ENCODE measurements at regions not wholly inside any gene's neighbourhood (a gene's known extent, or its start where the extent isn't known, plus 50 kb on each side); places are given as distances from the start of the nearest gene placed in this dataset.

DNA sequence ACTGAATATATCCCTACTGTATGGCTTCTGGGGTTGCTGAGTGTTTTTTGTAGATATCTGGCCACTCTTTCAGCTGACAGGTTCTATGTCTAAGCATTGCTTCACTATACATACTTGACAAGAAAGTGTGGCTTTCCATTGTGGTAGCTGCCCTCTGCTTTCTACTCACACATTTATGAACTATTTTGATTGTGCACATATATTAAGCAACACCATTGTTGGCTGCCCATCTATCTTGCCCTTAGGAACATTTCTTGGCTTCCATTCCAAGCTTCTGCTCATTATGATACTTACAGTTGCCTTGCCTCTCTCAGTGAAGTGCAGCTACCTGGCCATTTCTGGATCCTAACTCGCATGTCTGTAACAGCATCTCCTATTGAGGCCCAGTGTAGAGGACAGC is 153.6 kb upstream of the MOCS2 start:
- TF ChIP-seq, protein P1, sequence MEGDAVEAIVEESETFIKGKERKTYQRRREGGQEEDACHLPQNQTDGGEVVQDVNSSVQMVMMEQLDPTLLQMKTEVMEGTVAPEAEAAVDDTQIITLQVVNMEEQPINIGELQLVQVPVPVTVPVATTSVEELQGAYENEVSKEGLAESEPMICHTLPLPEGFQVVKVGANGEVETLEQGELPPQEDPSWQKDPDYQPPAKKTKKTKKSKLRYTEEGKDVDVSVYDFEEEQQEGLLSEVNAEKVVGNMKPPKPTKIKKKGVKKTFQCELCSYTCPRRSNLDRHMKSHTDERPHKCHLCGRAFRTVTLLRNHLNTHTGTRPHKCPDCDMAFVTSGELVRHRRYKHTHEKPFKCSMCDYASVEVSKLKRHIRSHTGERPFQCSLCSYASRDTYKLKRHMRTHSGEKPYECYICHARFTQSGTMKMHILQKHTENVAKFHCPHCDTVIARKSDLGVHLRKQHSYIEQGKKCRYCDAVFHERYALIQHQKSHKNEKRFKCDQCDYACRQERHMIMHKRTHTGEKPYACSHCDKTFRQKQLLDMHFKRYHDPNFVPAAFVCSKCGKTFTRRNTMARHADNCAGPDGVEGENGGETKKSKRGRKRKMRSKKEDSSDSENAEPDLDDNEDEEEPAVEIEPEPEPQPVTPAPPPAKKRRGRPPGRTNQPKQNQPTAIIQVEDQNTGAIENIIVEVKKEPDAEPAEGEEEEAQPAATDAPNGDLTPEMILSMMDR (IDR thresholded peaks at IDR 0.05) = no peak
- no peak for TF ChIP-seq ZFX (IDR thresholded peaks at IDR 0.05; ENCODE audit: borderline replicate concordance)
